Coronary artery (tissue), 2 donors: ENCODE measurements at regions not wholly inside any gene's neighbourhood (a gene's known extent, or its start where the extent isn't known, plus 50 kb on each side); places are given as distances from the start of the nearest gene placed in this dataset.
A peak's percentile ranks its signal among the peaks of the same experiment; 100 is the strongest.

ENCODE experiments used
- DNase-seq: peaks from one replicate; pipeline ENCODE4 v3.0.0-alpha.2; 2017; ENCODE audit warnings: low spot score
- H3K27ac ChIP-seq, 2 donors: fragments of 200-600 bp; sonication (generic); one replicate each; pipeline ENCODE4 v1.5.1; 2016 to 2019
- H3K4me3 ChIP-seq: fragments of 200-600 bp; sonication (generic); 2 replicates; pipeline ENCODE4 v1.5.1; 2016; ENCODE audit warnings: mild to moderate bottlenecking, moderate library complexity
- CTCF ChIP-seq: fragments of 200-600 bp; sonication (generic); IDR thresholded peaks from one replicate; pipeline ENCODE4 v1.5.1; 2019; ENCODE audit warnings: antibody characterized with exemption

DNA sequence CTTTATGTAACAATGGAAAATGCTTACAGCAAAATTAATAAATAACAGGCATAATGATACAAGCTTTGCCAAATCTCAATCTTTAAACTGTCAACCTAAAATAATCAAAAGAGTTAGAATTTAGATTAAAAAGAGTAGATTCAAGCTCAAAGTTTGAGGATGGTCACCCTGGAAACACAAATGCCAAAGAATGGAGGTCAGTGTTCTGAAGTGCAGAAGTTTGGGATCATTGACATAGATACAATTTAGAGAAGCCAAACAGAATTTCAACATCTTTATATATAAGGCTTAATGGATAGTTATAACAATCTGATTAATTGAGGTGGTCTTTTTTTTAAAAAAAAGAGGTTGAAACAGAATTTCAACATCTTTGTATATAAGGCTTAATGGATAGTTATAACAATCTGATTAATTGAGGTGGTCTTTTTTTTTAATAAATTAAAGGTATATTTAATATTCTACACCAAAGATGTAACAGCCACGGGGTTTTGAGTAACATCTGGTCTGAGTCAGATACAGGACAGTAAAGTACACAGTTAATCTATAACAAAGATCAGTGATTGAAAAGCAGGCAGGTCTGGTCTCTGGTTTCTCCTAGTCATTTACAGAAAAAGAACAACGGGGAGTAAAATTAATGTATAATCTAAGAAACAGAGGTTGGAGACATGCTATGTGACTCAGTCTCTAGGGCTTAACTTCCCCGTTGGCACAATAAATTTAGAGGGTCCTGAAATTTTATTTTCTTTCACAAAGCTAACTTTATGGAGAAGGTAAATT lies 490.7 kb downstream of the GBE1 start:
- no peak overlapping the region for H3K27ac ChIP-seq
- no peak for TF ChIP-seq CTCF
- DNase-seq: no peak
- no peak overlapping the region for H3K4me3 ChIP-seq

DNA sequence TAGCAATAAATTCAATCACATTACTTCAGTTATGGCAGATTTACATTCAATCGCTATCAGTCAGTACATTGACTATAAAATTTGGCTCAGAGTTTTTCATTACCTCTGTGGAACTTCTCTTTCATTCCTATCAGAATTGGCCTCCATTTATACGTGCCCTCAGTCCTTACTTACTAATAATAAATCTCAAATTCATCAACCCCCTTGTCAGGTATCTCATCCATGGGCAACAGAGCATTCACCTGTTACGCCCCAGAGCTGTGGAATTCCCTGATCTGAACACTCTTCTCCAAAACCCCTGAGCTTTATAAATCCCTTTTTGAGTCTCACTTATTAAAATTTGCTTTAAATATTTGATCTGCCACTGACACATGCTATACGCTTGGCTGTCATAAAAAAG lies 492.9 kb downstream of the GBE1 start:
- no peak overlapping the region for H3K4me3 ChIP-seq
- no peak for TF ChIP-seq CTCF
- DNase-seq: no peak
- no peak overlapping the region for H3K27ac ChIP-seq

DNA sequence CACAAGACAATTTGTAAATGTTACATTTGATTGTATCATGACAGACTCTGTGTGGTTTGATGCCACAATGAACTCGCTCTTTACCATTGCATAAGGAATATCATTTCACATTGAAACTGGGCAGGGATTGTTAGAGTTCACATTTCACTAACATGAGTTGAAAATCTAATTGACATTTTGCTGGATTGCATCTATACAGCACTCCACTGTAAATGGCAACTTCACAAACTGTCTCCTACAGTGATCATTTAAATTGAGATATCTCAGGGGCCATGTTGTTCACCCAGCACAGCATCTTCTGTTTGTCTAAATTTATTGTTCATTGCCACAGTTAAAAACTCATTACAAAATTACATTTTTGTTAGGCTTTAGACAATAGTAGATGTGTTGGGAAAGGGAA lies 499.4 kb downstream of the GBE1 start:
- H3K4me3 ChIP-seq: no peak overlapping the region
- no peak overlapping the region for H3K27ac ChIP-seq
- TF ChIP-seq CTCF: no peak
- no peak for DNase-seq

GRCh38 chr3:81255463-81255862 lies 506.0 kb downstream of the GBE1 start:
- Histone ChIP-seq H3K4me3 (no peak overlapping the region), H3K27ac (no peak overlapping the region)
- TF ChIP-seq CTCF: no peak
- DNase-seq: no peak

DNA sequence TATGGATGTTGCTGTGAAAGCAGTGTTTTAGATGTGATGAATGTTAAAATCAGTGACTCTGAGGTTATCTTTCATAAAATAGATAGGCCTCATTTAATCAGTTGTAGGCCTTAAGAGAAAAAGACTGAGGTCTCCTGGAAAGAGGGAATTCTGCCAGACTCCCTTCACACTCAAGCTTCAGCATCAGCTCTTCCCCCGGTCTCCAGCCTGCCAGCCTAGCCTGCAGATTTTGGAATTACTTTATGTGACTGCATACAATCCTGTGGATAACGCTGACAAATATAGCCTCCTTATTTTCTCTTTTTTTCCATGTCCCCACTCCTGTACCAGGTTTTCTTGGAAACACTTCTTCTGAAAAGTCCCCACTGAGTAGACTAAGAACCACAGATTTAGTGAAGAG lies 510.3 kb downstream of the GBE1 start:
- TF ChIP-seq CTCF: no peak
- Histone ChIP-seq H3K4me3 (no peak overlapping the region), H3K27ac (no peak overlapping the region)
- DNase-seq: no peak

- DNase-seq: no peak
- no peak for TF ChIP-seq CTCF
- no peak overlapping the region for H3K27ac ChIP-seq
- no peak overlapping the region for H3K4me3 ChIP-seq
These were observed 511.9 kb downstream of the GBE1 start for GRCh38 chr3:81249540-81250029.

DNA sequence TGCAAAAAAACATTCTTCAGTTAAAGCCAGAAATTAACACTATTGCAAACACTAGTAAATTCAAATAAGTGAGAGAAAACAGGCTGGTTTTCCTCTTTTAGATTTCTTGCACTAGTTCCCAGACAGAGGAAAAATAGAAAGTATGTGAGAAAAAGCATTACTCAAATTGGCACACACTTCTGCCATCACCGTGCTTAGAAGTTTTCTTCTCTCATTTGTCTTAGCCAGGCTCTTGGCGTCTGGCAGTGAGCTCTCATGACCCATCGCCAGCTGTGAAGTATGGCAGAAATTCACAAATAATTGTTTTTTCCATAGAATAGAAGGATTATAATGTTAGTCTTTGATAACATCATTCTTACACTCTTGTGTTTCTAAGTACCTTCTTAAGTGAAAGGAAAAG lies 515.9 kb downstream of the GBE1 start:
- no peak for TF ChIP-seq CTCF
- peak overlapping the region; percentile 14 for H3K4me3 ChIP-seq

More for the DNA sequence above, 515.9 kb downstream of the GBE1 start:
- DNase-seq: no peak
- H3K27ac ChIP-seq: no peak overlapping the region
